OCI-LY1 (cell line): ENCODE measurements at regions not wholly inside any gene's neighbourhood (a gene's known extent, or its start where the extent isn't known, plus 50 kb on each side); places are given as distances from the start of the nearest gene placed in this dataset.
"Not testable (repeated sequence)": the region's sequence is repeated elsewhere in the genome, so short reads cannot be mapped to it uniquely, and the experiment has no call there.

Experiments
- EZH2 ChIP-seq: fragments of 200-600 bp; sonication (generic), shearing (Covaris generic); IDR thresholded peaks from 2 replicates; pipeline ENCODE4 v1.8.0; 2017; ENCODE audit warnings: borderline replicate concordance, mixed run types, mild to moderate bottlenecking, antibody characterized with exemption, low read length, moderate library complexity, mixed read lengths
- TF ChIP-seq, protein P1 (sequence below): fragments of 200-600 bp; sonication (generic), shearing (Covaris generic); IDR thresholded peaks from 2 replicates; pipeline ENCODE4 v1.5.1; 2017; ENCODE audit warnings: mild to moderate bottlenecking, antibody characterized with exemption, low read length, moderate library complexity, mixed read lengths

DNA sequence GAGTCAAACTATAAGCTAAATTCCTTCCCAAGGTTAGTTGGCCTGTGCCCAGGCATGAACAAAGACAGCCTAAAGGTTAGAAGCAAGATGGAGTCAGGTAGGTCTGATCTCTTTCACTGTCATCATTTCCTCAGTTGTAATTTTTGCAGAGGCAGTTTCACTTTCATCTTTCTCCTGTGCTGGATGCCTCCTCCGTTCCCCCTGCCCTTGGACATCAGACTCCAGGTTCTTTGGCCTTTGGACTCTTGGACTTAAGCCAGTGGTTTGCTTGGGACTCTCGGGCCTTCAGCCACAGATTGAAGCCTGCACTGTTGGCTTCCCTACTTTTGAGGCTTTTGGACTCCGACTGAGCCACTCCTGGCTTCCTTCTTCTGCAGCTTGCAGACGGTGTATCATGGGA is 4013.8 kb upstream of the TPTE start:
- TF ChIP-seq, protein P1, sequence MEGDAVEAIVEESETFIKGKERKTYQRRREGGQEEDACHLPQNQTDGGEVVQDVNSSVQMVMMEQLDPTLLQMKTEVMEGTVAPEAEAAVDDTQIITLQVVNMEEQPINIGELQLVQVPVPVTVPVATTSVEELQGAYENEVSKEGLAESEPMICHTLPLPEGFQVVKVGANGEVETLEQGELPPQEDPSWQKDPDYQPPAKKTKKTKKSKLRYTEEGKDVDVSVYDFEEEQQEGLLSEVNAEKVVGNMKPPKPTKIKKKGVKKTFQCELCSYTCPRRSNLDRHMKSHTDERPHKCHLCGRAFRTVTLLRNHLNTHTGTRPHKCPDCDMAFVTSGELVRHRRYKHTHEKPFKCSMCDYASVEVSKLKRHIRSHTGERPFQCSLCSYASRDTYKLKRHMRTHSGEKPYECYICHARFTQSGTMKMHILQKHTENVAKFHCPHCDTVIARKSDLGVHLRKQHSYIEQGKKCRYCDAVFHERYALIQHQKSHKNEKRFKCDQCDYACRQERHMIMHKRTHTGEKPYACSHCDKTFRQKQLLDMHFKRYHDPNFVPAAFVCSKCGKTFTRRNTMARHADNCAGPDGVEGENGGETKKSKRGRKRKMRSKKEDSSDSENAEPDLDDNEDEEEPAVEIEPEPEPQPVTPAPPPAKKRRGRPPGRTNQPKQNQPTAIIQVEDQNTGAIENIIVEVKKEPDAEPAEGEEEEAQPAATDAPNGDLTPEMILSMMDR, result not testable (repeated sequence)
- not testable (repeated sequence) for TF ChIP-seq EZH2
